Nephron (organoid): ENCODE measurements at regions not wholly inside any gene's neighbourhood (a gene's known extent, or its start where the extent isn't known, plus 50 kb on each side); places are given as distances from the start of the nearest gene placed in this dataset.

Experiments used
- H3K27ac Mint-ChIP-seq, 3 experiments: 2 replicates each; pipeline ENCODE4 v1.8.0; 2020; ENCODE audit warnings: mixed read lengths in 3 of 3, mild to moderate bottlenecking in 2 of 3, moderate library complexity in 1 of 3
- H3K27me3 Mint-ChIP-seq: 2 replicates; pipeline ENCODE4 v1.8.0; 2021; ENCODE audit warnings: low read depth, mild to moderate bottlenecking, moderate library complexity, mixed read lengths
- H3K36me3 Mint-ChIP-seq: 2 replicates; pipeline ENCODE4 v1.8.0; 2020; ENCODE audit warnings: low read depth, mixed read lengths
- H3K4me1 Mint-ChIP-seq: 2 replicates; pipeline ENCODE4 v1.8.0; 2020; ENCODE audit warnings: mixed read lengths
- H3K4me3 Mint-ChIP-seq, 3 experiments: 2 replicates each; pipeline ENCODE4 v1.8.0; 2020; ENCODE audit warnings: mild to moderate bottlenecking in 3 of 3, mixed read lengths in 3 of 3, moderate library complexity in 2 of 3
- H3K9me3 Mint-ChIP-seq: 2 replicates; pipeline ENCODE4 v1.8.0; 2020; ENCODE audit warnings: mixed read lengths
- CTCF ChIP-seq, 3 experiments: fragments of 200-600 bp; sonication (generic); IDR thresholded peaks; one replicate each; pipeline ENCODE4 v1.5.0; 2021; ENCODE audit warnings: antibody characterized with exemption in 3 of 3; ENCODE audit not compliant: unreplicated experiment in 3 of 3

GRCh38 chr2:62369541-62370202, 136.3 kb downstream of the TMEM17 start:
- Mint-ChIP-seq H3K4me1 (no peaks in the 10 kb centered on the region), H3K4me3 (no peak overlapping the region), H3K9me3 (peaks cover 10% of the 10 kb centered on the region), H3K27me3 (peaks cover 4% of the 10 kb centered on the region), H3K36me3 (no peaks in the 10 kb centered on the region), H3K27ac (no peak overlapping the region)
- no peak for TF ChIP-seq CTCF (IDR thresholded peaks at IDR 0.05; ENCODE audit: unreplicated experiment in 3 of 3)

- Mint-ChIP-seq H3K27me3 (peaks cover 4% of the 10 kb centered on the region), H3K9me3 (no peaks in the 10 kb centered on the region), H3K27ac (no peak overlapping the region), H3K36me3 (no peaks in the 10 kb centered on the region), H3K4me1 (no peaks in the 10 kb centered on the region), H3K4me3 (no peak overlapping the region)
- TF ChIP-seq CTCF (IDR thresholded peaks at IDR 0.05; ENCODE audit: unreplicated experiment in 3 of 3), result no peak
These were observed 141.0 kb downstream of the TMEM17 start for GRCh38 chr2:62364791-62365528.

- no peaks in the 10 kb centered on the region for H3K36me3 Mint-ChIP-seq
- no peaks in the 10 kb centered on the region for H3K4me1 Mint-ChIP-seq
- H3K9me3 Mint-ChIP-seq, result no peaks in the 10 kb centered on the region
- TF ChIP-seq CTCF (IDR thresholded peaks at IDR 0.05; ENCODE audit: unreplicated experiment in 3 of 3), result no peak
- no peak overlapping the region for H3K27ac Mint-ChIP-seq
- H3K27me3 Mint-ChIP-seq, result peaks cover 4% of the 10 kb centered on the region
- no peak overlapping the region for H3K4me3 Mint-ChIP-seq
These were observed 142.8 kb downstream of the TMEM17 start for GRCh38 chr2:62363166-62363565.

GRCh38 chr2:62362561-62362960, 143.4 kb downstream of the TMEM17 start:
- no peaks in the 10 kb centered on the region for H3K9me3 Mint-ChIP-seq
- no peak for TF ChIP-seq CTCF (IDR thresholded peaks at IDR 0.05; ENCODE audit: unreplicated experiment in 3 of 3)
- H3K27me3 Mint-ChIP-seq, result peaks cover 4% of the 10 kb centered on the region
- no peak overlapping the region for H3K27ac Mint-ChIP-seq
- H3K4me3 Mint-ChIP-seq, result no peak overlapping the region
- H3K4me1 Mint-ChIP-seq, result no peaks in the 10 kb centered on the region
- H3K36me3 Mint-ChIP-seq, result no peaks in the 10 kb centered on the region

- no peaks in the 10 kb centered on the region for H3K36me3 Mint-ChIP-seq
- no peaks in the 10 kb centered on the region for H3K9me3 Mint-ChIP-seq
- H3K4me1 Mint-ChIP-seq, result no peaks in the 10 kb centered on the region
- no peak for TF ChIP-seq CTCF (IDR thresholded peaks at IDR 0.05; ENCODE audit: unreplicated experiment in 3 of 3)
- no peak overlapping the region for H3K27ac Mint-ChIP-seq
- peaks cover 4% of the 10 kb centered on the region for H3K27me3 Mint-ChIP-seq
- no peak overlapping the region for H3K4me3 Mint-ChIP-seq
These were observed 144.0 kb downstream of the TMEM17 start for GRCh38 chr2:62361964-62362363.
